Omental fat pad (tissue), 3 donors: ENCODE measurements at regions not wholly inside any gene's neighbourhood (a gene's known extent, or its start where the extent isn't known, plus 50 kb on each side); places are given as distances from the start of the nearest gene placed in this dataset.

ENCODE experiments used
- ATAC-seq: fragments of 150-250 bp; one replicate; pipeline ENCODE4 v1.9.1; 2016; ENCODE audit warnings: mild to moderate bottlenecking, moderate library complexity; ENCODE audit not compliant: low FRiP score
- DNase-seq: peaks from one replicate; pipeline ENCODE4 v3.0.0-alpha.2; 2019; ENCODE audit warnings: low spot score
- CTCF ChIP-seq, 3 donors: fragments of 450-650 bp; IDR thresholded peaks; one replicate each; pipeline ENCODE4 v1.5.1; 2016 to 2017; ENCODE audit warnings: antibody characterized with exemption in 3 of 3, mild to moderate bottlenecking in 3 of 3, moderate library complexity in 2 of 3

- DNase-seq: no peak
- no peak for ATAC-seq
- TF ChIP-seq CTCF (IDR thresholded peaks at IDR 0.05): no peak
These were observed 83.2 kb upstream of the WASF3 start for GRCh38 chr13:26474286-26474685.

- no peak for DNase-seq
- TF ChIP-seq CTCF (IDR thresholded peaks at IDR 0.05): no peak
- no peak for ATAC-seq
These were observed 82.0 kb upstream of the WASF3 start for GRCh38 chr13:26475176-26476110.

GRCh38 chr13:26476111-26476781 is 81.2 kb upstream of the WASF3 start:
- TF ChIP-seq CTCF (IDR thresholded peaks at IDR 0.05): no peak
- ATAC-seq (no peak), DNase-seq (no peak)

GRCh38 chr13:26476782-26477142 is 80.7 kb upstream of the WASF3 start:
- TF ChIP-seq CTCF (IDR thresholded peaks at IDR 0.05): no peak
- ATAC-seq: no peak
- no peak for DNase-seq

- no peak for ATAC-seq
- no peak for DNase-seq
- no peak for TF ChIP-seq CTCF (IDR thresholded peaks at IDR 0.05)
These were observed 79.8 kb upstream of the WASF3 start for GRCh38 chr13:26477681-26478080.

GRCh38 chr13:26480246-26480855 is 77.1 kb upstream of the WASF3 start:
- no peak for DNase-seq
- no peak for ATAC-seq

More at GRCh38 chr13:26480246-26480855, 77.1 kb upstream of the WASF3 start:
- TF ChIP-seq CTCF (IDR thresholded peaks at IDR 0.05): no peak
